ENCODE measurements at regions not wholly inside any gene's neighbourhood (a gene's known extent, or its start where the extent isn't known, plus 50 kb on each side); places are given as distances from the start of the nearest gene placed in this dataset.

DNA sequence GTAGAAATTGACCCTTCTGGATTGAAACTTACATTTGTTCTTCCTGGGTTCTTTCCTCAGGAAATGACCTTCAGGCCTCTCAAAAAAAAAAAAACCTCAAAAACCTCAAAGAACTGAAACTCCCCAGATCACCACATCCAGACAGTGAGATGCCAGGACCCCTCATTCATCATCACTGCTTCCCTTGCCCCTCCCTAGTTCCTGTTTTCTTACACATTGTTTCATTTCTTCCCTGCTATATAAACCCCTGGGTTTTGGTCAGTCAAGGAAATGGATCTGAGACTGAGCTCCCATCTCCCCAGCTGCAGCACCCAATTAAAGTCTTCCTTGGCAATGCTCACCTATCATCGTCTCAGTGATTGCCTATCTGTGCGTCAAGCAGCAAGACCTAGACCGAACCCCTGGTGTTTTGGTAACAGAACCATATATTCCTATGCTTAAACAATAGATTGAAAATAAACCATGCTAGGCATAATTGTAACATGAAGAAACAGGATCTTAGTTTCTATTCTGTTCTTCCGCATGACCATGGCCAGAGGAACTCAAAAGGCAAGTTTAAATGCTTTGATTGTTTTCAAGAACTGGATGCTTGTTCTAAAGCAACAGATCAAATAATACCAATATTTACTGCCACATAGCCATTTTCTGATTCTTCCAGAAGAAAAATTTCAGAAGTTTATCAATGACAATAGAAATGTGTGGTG lies 108.0 kb upstream of the MAX start:
- TF ChIP-seq CTCF (conservative IDR thresholded peaks at IDR 0.05; ENCODE audit: low read depth, low read length): no peak
- no peak for TF ChIP-seq RFX5 (IDR thresholded peaks at IDR 0.05; ENCODE audit: low read depth, low read length)
- TF ChIP-seq RAD21 (IDR thresholded peaks at IDR 0.05; ENCODE audit: low read length): no peak

All from IMR-90 (cell line).